ENCODE measurements at regions not wholly inside any gene's neighbourhood (a gene's known extent, or its start where the extent isn't known, plus 50 kb on each side); places are given as distances from the start of the nearest gene placed in this dataset.

DNA sequence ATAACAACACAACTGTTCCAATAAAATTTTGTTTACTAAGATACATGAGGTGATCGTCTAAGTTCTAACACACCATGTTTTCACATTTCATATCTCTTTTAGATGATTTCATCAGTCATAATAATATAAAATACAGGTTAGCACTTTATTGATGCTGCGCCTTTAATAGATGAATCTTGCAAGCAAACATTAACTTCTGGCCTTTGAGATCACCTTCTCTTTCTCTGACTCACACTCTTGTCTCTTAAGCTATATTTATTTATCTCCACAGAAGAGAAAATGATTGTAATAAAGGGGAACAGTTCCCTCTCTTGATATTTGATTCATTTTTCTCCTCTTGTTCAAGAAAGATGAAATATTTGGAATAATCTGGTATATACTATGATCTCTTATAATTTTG lies 603.3 kb upstream of the POU3F3 start:
- TF ChIP-seq, protein P1, sequence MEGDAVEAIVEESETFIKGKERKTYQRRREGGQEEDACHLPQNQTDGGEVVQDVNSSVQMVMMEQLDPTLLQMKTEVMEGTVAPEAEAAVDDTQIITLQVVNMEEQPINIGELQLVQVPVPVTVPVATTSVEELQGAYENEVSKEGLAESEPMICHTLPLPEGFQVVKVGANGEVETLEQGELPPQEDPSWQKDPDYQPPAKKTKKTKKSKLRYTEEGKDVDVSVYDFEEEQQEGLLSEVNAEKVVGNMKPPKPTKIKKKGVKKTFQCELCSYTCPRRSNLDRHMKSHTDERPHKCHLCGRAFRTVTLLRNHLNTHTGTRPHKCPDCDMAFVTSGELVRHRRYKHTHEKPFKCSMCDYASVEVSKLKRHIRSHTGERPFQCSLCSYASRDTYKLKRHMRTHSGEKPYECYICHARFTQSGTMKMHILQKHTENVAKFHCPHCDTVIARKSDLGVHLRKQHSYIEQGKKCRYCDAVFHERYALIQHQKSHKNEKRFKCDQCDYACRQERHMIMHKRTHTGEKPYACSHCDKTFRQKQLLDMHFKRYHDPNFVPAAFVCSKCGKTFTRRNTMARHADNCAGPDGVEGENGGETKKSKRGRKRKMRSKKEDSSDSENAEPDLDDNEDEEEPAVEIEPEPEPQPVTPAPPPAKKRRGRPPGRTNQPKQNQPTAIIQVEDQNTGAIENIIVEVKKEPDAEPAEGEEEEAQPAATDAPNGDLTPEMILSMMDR (conservative IDR thresholded peaks at IDR 0.05; ENCODE audit: low read depth in 2 of 2) = no peak
- TF ChIP-seq POLR2AphosphoS5 (IDR thresholded peaks at IDR 0.05; ENCODE audit: low read depth) = no peak
- no peak for TF ChIP-seq EZH2 (IDR thresholded peaks at IDR 0.05; ENCODE audit: low read depth, unreplicated experiment)
